Neural progenitor cell (in vitro differentiated cells): ENCODE measurements at regions not wholly inside any gene's neighbourhood (a gene's known extent, or its start where the extent isn't known, plus 50 kb on each side); places are given as distances from the start of the nearest gene placed in this dataset.

Experiments
- EZH2 ChIP-seq: fragments of 200-600 bp; sonication (generic); IDR thresholded peaks from 2 replicates; pipeline ENCODE4 v1.6.1; 2017; ENCODE audit warnings: antibody characterized with exemption, mild to moderate bottlenecking, moderate library complexity
- TF ChIP-seq, protein P1 (sequence below): fragments of 200-600 bp; sonication (generic); IDR thresholded peaks from 2 replicates; pipeline ENCODE4 v1.5.1; 2017; ENCODE audit warnings: antibody characterized with exemption, mild to moderate bottlenecking

DNA sequence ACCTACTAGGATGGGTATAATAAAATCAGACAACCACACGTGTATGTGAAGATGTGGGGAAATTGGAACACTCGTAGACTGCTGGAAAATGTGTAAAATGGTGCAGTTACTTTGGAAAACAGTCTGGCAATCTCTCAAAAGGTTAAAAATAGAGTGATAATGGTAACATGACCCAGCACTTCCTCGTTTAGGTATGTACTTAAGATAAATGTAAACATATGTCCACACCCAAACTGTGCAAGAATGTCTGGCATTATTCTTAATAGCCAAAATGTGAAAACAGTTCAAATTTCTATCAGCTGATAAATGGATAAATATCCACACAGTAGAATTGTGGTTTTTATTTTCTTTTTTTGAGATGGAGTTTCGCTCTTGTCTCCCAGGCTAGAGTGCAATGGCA is 272.8 kb downstream of the ZNF248 start:
- TF ChIP-seq, protein P1, sequence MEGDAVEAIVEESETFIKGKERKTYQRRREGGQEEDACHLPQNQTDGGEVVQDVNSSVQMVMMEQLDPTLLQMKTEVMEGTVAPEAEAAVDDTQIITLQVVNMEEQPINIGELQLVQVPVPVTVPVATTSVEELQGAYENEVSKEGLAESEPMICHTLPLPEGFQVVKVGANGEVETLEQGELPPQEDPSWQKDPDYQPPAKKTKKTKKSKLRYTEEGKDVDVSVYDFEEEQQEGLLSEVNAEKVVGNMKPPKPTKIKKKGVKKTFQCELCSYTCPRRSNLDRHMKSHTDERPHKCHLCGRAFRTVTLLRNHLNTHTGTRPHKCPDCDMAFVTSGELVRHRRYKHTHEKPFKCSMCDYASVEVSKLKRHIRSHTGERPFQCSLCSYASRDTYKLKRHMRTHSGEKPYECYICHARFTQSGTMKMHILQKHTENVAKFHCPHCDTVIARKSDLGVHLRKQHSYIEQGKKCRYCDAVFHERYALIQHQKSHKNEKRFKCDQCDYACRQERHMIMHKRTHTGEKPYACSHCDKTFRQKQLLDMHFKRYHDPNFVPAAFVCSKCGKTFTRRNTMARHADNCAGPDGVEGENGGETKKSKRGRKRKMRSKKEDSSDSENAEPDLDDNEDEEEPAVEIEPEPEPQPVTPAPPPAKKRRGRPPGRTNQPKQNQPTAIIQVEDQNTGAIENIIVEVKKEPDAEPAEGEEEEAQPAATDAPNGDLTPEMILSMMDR = no peak
- TF ChIP-seq EZH2 = no peak
